ENCODE measurements at regions not wholly inside any gene's neighbourhood (a gene's known extent, or its start where the extent isn't known, plus 50 kb on each side); places are given as distances from the start of the nearest gene placed in this dataset.

DNA sequence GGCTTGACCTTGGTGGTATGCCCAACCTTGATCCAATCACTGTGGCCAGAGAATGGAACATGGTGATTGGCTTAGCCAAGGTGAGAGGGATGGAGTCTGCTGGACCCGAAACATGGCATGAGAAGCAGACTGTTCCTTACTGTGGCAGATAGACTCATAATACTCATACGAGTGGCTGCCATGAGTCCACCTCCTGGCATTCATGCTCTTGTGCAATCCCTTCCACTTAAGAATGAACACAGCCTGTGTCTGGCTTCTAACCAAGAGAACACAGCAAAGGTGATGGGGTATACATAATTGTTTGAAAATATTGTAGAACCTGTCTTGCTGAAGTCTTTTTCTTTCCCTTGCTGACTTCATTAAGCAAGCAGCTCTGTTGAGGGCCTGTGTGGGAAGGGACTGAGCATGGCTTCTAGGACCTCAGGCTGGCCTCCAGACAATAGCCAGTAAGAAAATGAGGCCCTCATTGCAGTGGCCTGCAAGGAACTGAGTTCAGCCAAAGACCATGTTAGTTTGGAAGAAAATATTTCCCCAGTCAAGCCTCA is 85.9 kb downstream of the ZNF281 start:
- DNase-seq: no peak
- H3K27me3 ChIP-seq (ENCODE audit: insufficient read depth, low read length): no peaks in the 10 kb centered on the region
- no peaks in the 10 kb centered on the region for H3K9me3 ChIP-seq (ENCODE audit: control insufficient read depth, low read depth, low read length)
- no peak overlapping the region for H2BK120ac ChIP-seq (ENCODE audit: low read depth, low read length, poor library complexity, severe bottlenecking)
- H4K91ac ChIP-seq (ENCODE audit: insufficient read length, low read depth, low read length): no peak overlapping the region
- H4K8ac ChIP-seq (replicated peaks; ENCODE audit: insufficient read length, low read depth, low read length): no peak overlapping the region
- TF ChIP-seq, protein P1, sequence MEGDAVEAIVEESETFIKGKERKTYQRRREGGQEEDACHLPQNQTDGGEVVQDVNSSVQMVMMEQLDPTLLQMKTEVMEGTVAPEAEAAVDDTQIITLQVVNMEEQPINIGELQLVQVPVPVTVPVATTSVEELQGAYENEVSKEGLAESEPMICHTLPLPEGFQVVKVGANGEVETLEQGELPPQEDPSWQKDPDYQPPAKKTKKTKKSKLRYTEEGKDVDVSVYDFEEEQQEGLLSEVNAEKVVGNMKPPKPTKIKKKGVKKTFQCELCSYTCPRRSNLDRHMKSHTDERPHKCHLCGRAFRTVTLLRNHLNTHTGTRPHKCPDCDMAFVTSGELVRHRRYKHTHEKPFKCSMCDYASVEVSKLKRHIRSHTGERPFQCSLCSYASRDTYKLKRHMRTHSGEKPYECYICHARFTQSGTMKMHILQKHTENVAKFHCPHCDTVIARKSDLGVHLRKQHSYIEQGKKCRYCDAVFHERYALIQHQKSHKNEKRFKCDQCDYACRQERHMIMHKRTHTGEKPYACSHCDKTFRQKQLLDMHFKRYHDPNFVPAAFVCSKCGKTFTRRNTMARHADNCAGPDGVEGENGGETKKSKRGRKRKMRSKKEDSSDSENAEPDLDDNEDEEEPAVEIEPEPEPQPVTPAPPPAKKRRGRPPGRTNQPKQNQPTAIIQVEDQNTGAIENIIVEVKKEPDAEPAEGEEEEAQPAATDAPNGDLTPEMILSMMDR (conservative IDR thresholded peaks at IDR 0.05): no peak
- WGBS (ENCODE audit: extremely low coverage, insufficient read length, low lambda C conversion rate): no CpG with 5 or more reads among the region's 2 CpGs
- H3K56ac ChIP-seq (ENCODE audit: insufficient read length, low read depth, low read length): no peak overlapping the region
- H3K18ac ChIP-seq (ENCODE audit: insufficient read length, low read depth, low read length): no peak overlapping the region
- no peak overlapping the region for H2BK20ac ChIP-seq (ENCODE audit: low read depth, low read length, poor library complexity, severe bottlenecking)
- H3K4me2 ChIP-seq (ENCODE audit: insufficient read depth, insufficient read length, low read length): no peak overlapping the region
- no peak overlapping the region for H2BK15ac ChIP-seq (ENCODE audit: low read depth, low read length)
- H3K27ac Mint-ChIP-seq: no peak overlapping the region
- H3K27me3 Mint-ChIP-seq (ENCODE audit: low read depth): no peaks in the 10 kb centered on the region; the same call in 1 of the 2 replicates
- H3K4ac ChIP-seq (ENCODE audit: low read depth, low read length): no peak overlapping the region
- no peak overlapping the region for H3K27ac ChIP-seq (ENCODE audit: insufficient read length, low read depth, low read length)
- no peaks in the 10 kb centered on the region; a peak in 1 of 5 replicates for H3K9me3 Mint-ChIP-seq
- H3K79me1 ChIP-seq (ENCODE audit: insufficient read depth, low read depth, low read length, poor library complexity, severe bottlenecking): no peaks in the 10 kb centered on the region
- H3K4me3 Mint-ChIP-seq: no peak overlapping the region
- no peaks in the 10 kb centered on the region for H4K20me1 ChIP-seq (ENCODE audit: control insufficient read depth, insufficient read depth, insufficient read length)
- no peaks in the 10 kb centered on the region for H3K23me2 ChIP-seq (ENCODE audit: insufficient read length, low read depth, low read length, poor library complexity, severe bottlenecking)
- no peaks in the 10 kb centered on the region for H3K79me2 ChIP-seq (ENCODE audit: insufficient read depth, low read length)
- H3T11ph ChIP-seq (ENCODE audit: low read length): no peak overlapping the region
- H3K36me3 Mint-ChIP-seq (ENCODE audit: insufficient read depth in 1 of 3, low read depth in 3 of 3): peaks cover 5 to 6% (median 6%) of the 10 kb centered on the region in 3 experiments; a peak in 5 of 7 replicates
- H3K23ac ChIP-seq (ENCODE audit: insufficient read length, low read depth, low read length): no peak overlapping the region
- no peak overlapping the region for H2BK12ac ChIP-seq (ENCODE audit: insufficient read length, low read depth, low read length)
- no peak overlapping the region for H3K14ac ChIP-seq (ENCODE audit: insufficient read depth, low read length)
- H3K4me1 ChIP-seq (ENCODE audit: insufficient read depth, low read length): peaks cover 6% of the 10 kb centered on the region; the same call in 1 of the 2 replicates
- no peak overlapping the region for H4K5ac ChIP-seq (ENCODE audit: insufficient read length, low read depth, low read length)
- no peak overlapping the region for H2BK5ac ChIP-seq (ENCODE audit: insufficient read length, low read length)
- peaks cover 17 to 26% of the 10 kb centered on the region in 2 experiments for H3K4me1 Mint-ChIP-seq
- H2AK5ac ChIP-seq (ENCODE audit: insufficient read length, low read length): no peak overlapping the region
- no peak overlapping the region for H3K9ac ChIP-seq (ENCODE audit: extremely low read depth, insufficient read length, low read length)
- no peak overlapping the region for H2AFZ ChIP-seq (ENCODE audit: low read length)

Measured in H9 (cell line).